H9 (cell line): ENCODE measurements at regions not wholly inside any gene's neighbourhood (a gene's known extent, or its start where the extent isn't known, plus 50 kb on each side); places are given as distances from the start of the nearest gene placed in this dataset.

ENCODE experiments used
- DNase-seq: peaks from one replicate; pipeline ENCODE4 v3.0.0-alpha.2; 2017
- H2AFZ ChIP-seq: one replicate; pipeline ENCODE4 v1.6.1; 2013; ENCODE audit warnings: mild to moderate bottlenecking, low read length, control low read depth, moderate library complexity
- H2AK5ac ChIP-seq: 2 replicates; pipeline ENCODE4 v1.6.1; 2013; ENCODE audit warnings: low read length, control low read depth, mixed read lengths; ENCODE audit not compliant: insufficient read length
- H2BK120ac ChIP-seq: one replicate; pipeline ENCODE4 v1.6.1; 2013; ENCODE audit warnings: low read depth, mild to moderate bottlenecking, low read length, control low read depth, inconsistent platforms; ENCODE audit not compliant: poor library complexity, severe bottlenecking
- H2BK12ac ChIP-seq: 2 replicates; pipeline ENCODE4 v1.6.1; 2013; ENCODE audit warnings: low read length, control low read depth, mixed read lengths, low read depth; ENCODE audit not compliant: insufficient read length
- H2BK15ac ChIP-seq: 2 replicates; pipeline ENCODE4 v1.6.1; 2013; ENCODE audit warnings: low read depth, low read length, control low read depth
- H2BK20ac ChIP-seq: one replicate; pipeline ENCODE4 v1.6.1; 2013; ENCODE audit warnings: low read depth, mild to moderate bottlenecking, low read length, control low read depth, inconsistent platforms; ENCODE audit not compliant: poor library complexity, severe bottlenecking
- H2BK5ac ChIP-seq: 2 replicates; pipeline ENCODE4 v1.6.1; 2013; ENCODE audit warnings: low read length, control low read depth, mixed read lengths; ENCODE audit not compliant: insufficient read length
- H3K14ac ChIP-seq: 2 replicates; pipeline ENCODE4 v1.6.1; 2013; ENCODE audit warnings: low read length, control low read depth; ENCODE audit not compliant: insufficient read depth
- H3K18ac ChIP-seq: 2 replicates; pipeline ENCODE4 v1.6.1; 2013; ENCODE audit warnings: low read depth, mild to moderate bottlenecking, mixed read lengths, low read length, control low read depth; ENCODE audit not compliant: insufficient read length
- H3K23ac ChIP-seq: 2 replicates; pipeline ENCODE4 v1.6.1; 2013; ENCODE audit warnings: low read length, control low read depth, mixed read lengths, low read depth; ENCODE audit not compliant: insufficient read length
- H3K23me2 ChIP-seq: 2 replicates; pipeline ENCODE4 v1.6.1; 2013; ENCODE audit warnings: low read depth, mild to moderate bottlenecking, mixed read lengths, low read length, control low read depth; ENCODE audit not compliant: insufficient read length, poor library complexity, severe bottlenecking
- H3K27ac ChIP-seq: 2 replicates; pipeline ENCODE4 v1.5.1; 2013; ENCODE audit warnings: low read length, control low read depth, mixed read lengths, low read depth; ENCODE audit not compliant: insufficient read length
- H3K27me3 ChIP-seq: 2 replicates; pipeline ENCODE4 v1.6.1; 2013; ENCODE audit warnings: low read length, control low read depth, inconsistent platforms; ENCODE audit not compliant: insufficient read depth
- H3K4ac ChIP-seq: 2 replicates; pipeline ENCODE4 v1.6.1; 2013; ENCODE audit warnings: low read depth, mild to moderate bottlenecking, control low read depth, inconsistent platforms, low read length, moderate library complexity
- H3K4me1 ChIP-seq: 2 replicates; pipeline ENCODE4 v1.6.1; 2013; ENCODE audit warnings: low read length, control low read depth, inconsistent platforms; ENCODE audit not compliant: insufficient read depth
- H3K4me2 ChIP-seq: 2 replicates; pipeline ENCODE4 v1.6.1; 2013; ENCODE audit warnings: low read length, control low read depth, mixed read lengths; ENCODE audit not compliant: insufficient read length, insufficient read depth
- H3K56ac ChIP-seq: 2 replicates; pipeline ENCODE4 v1.6.1; 2013; ENCODE audit warnings: low read depth, mild to moderate bottlenecking, mixed read lengths, low read length, control low read depth; ENCODE audit not compliant: insufficient read length
- H3K79me1 ChIP-seq: 2 replicates; pipeline ENCODE4 v1.6.1; 2013; ENCODE audit warnings: low read depth, mild to moderate bottlenecking, moderate library complexity, low read length, control low read depth, inconsistent platforms; ENCODE audit not compliant: insufficient read depth, poor library complexity, severe bottlenecking
- H3K79me2 ChIP-seq: 2 replicates; pipeline ENCODE4 v1.6.1; 2013; ENCODE audit warnings: low read length, control low read depth, inconsistent platforms; ENCODE audit not compliant: insufficient read depth
- H3K9ac ChIP-seq: 2 replicates; pipeline ENCODE4 v1.6.1; 2013; ENCODE audit warnings: low read length, control low read depth, mixed read lengths; ENCODE audit not compliant: insufficient read length; ENCODE audit errors: extremely low read depth
- H3K9me3 ChIP-seq: one replicate; pipeline ENCODE4 v1.6.1; 2013; ENCODE audit warnings: low read depth, low read length, inconsistent platforms; ENCODE audit not compliant: control insufficient read depth
- H3T11ph ChIP-seq: one replicate; pipeline ENCODE4 v1.6.1; 2013; ENCODE audit warnings: mild to moderate bottlenecking, low read length, control low read depth, inconsistent platforms
- H4K20me1 ChIP-seq: one replicate; pipeline ENCODE4 v1.6.1; 2013; ENCODE audit not compliant: control insufficient read depth, insufficient read length, insufficient read depth
- H4K5ac ChIP-seq: 2 replicates; pipeline ENCODE4 v1.6.1; 2013; ENCODE audit warnings: low read depth, mild to moderate bottlenecking, mixed read lengths, low read length, control low read depth; ENCODE audit not compliant: insufficient read length
- H4K8ac ChIP-seq: replicated peaks from 2 replicates; pipeline ENCODE4 v1.6.1; 2013; ENCODE audit warnings: low read length, control low read depth, mixed read lengths, low read depth; ENCODE audit not compliant: insufficient read length
- H4K91ac ChIP-seq: 2 replicates; pipeline ENCODE4 v1.6.1; 2013; ENCODE audit warnings: low read depth, mild to moderate bottlenecking, moderate library complexity, mixed read lengths, low read length, control low read depth; ENCODE audit not compliant: insufficient read length
- H3K27ac Mint-ChIP-seq, 3 experiments: 2 replicates in 2 of 3; 3 replicates in 1 of 3; pipeline ENCODE4 v1.8.0; 2020 to 2021; ENCODE audit warnings: mixed read lengths in 3 of 3, mild to moderate bottlenecking in 1 of 3, moderate library complexity in 1 of 3
- H3K27me3 Mint-ChIP-seq: 2 replicates; pipeline ENCODE4 v1.8.0; 2021; ENCODE audit warnings: low read depth, mild to moderate bottlenecking, moderate library complexity, mixed read lengths
- H3K36me3 Mint-ChIP-seq, 3 experiments: 2 replicates in 2 of 3; 3 replicates in 1 of 3; pipeline ENCODE4 v1.8.0; 2020 to 2021; ENCODE audit warnings: low read depth in 3 of 3, mixed read lengths in 3 of 3; ENCODE audit not compliant: insufficient read depth in 1 of 3
- H3K4me1 Mint-ChIP-seq, 2 experiments: 2 replicates each; pipeline ENCODE4 v1.8.0; 2020; ENCODE audit warnings: mixed read lengths in 2 of 2
- H3K4me3 Mint-ChIP-seq, 2 experiments: 2 replicates in 1 of 2; 3 replicates in 1 of 2; pipeline ENCODE4 v1.8.0; 2020 to 2021; ENCODE audit warnings: mild to moderate bottlenecking in 2 of 2, mixed read lengths in 2 of 2, moderate library complexity in 1 of 2
- H3K9me3 Mint-ChIP-seq, 2 experiments: 2 replicates in 1 of 2; 3 replicates in 1 of 2; pipeline ENCODE4 v1.8.0; 2020; ENCODE audit warnings: mild to moderate bottlenecking in 2 of 2, mixed read lengths in 2 of 2, moderate library complexity in 1 of 2
- CTCF ChIP-seq: fragments of 200-600 bp; sonication (generic); conservative IDR thresholded peaks from 3 replicates; pipeline ENCODE4 v1.8.0; 2021; ENCODE audit warnings: antibody characterized with exemption, mild to moderate bottlenecking
- WGBS: extraction: QIAGEN DNeasy Blood & Tissue Kit; methylation state at CpG from one replicate; pipeline ENCODE4 v1.1.7; 2013; ENCODE audit warnings: missing lambda C conversion rate, low lambda C conversion rate, mixed read lengths; ENCODE audit not compliant: insufficient read length; ENCODE audit errors: extremely low coverage; 5-methylcytosine and 5-hydroxymethylcytosine counted together

GRCh38 chr5:1662559-1663085, 137.0 kb downstream of the MRPL36 start:
- Mint-ChIP-seq H3K36me3 (no peaks in the 10 kb centered on the region; a peak in 2 of 7 replicates), H3K4me3 (no peak overlapping the region), H3K27me3 (peaks cover 40% of the 10 kb centered on the region), H3K27ac (peak overlapping the region in 1 of 3 experiments; percentile 20; a peak in 1 of 7 replicates), H3K9me3 (peaks cover 0 to 7% of the 10 kb centered on the region in 2 experiments; a peak in 3 of 5 replicates), H3K4me1 (peaks cover 3 to 7% of the 10 kb centered on the region in 2 experiments; a peak in 3 of 4 replicates)
- DNase-seq = peak; percentile 22
- TF ChIP-seq CTCF = no peak
- H3K27ac ChIP-seq = no peak overlapping the region
- no peak overlapping the region for H3K4me2 ChIP-seq
- H3K23me2 ChIP-seq = no peaks in the 10 kb centered on the region
- no peak overlapping the region for H3K14ac ChIP-seq
- H3K79me2 ChIP-seq = no peaks in the 10 kb centered on the region
- H4K91ac ChIP-seq = no peak overlapping the region
- H3K79me1 ChIP-seq = no peaks in the 10 kb centered on the region
- H3T11ph ChIP-seq = no peak overlapping the region
- no peak overlapping the region for H2BK120ac ChIP-seq
- H3K4ac ChIP-seq = no peak overlapping the region
- WGBS = no CpG with 5 or more reads among the region's 20 CpGs
- no peaks in the 10 kb centered on the region for H3K4me1 ChIP-seq
- no peak overlapping the region for H2AK5ac ChIP-seq
- H3K56ac ChIP-seq = no peak overlapping the region
- H2BK5ac ChIP-seq = no peak overlapping the region
- no peak overlapping the region for H2BK15ac ChIP-seq
- no peak overlapping the region for H3K18ac ChIP-seq
- no peak overlapping the region for H3K9ac ChIP-seq
- no peaks in the 10 kb centered on the region; the same call in 1 of the 2 replicates for H3K27me3 ChIP-seq
- no peaks in the 10 kb centered on the region for H3K9me3 ChIP-seq
- H4K20me1 ChIP-seq = no peaks in the 10 kb centered on the region
- no peak overlapping the region for H2AFZ ChIP-seq
- no peak overlapping the region for H4K5ac ChIP-seq
- no peak overlapping the region for H4K8ac ChIP-seq
- H3K23ac ChIP-seq = no peak overlapping the region
- no peak overlapping the region for H2BK20ac ChIP-seq
- no peak overlapping the region for H2BK12ac ChIP-seq
